Activated CD8-positive, alpha-beta memory T cell treated with anti-CD3 and anti-CD28 coated beads, Interleukin-2, amount 50 U/mL, for 48 hours (primary cell): ENCODE measurements at regions not wholly inside any gene's neighbourhood (a gene's known extent, or its start where the extent isn't known, plus 50 kb on each side); places are given as distances from the start of the nearest gene placed in this dataset.
"Not testable (repeated sequence)": the region's sequence is repeated elsewhere in the genome, so short reads cannot be mapped to it uniquely, and the experiment has no call there.

ENCODE experiments used
- DNase-seq: peaks from one replicate; pipeline ENCODE4 v3.0.0-alpha.2; 2020

DNA sequence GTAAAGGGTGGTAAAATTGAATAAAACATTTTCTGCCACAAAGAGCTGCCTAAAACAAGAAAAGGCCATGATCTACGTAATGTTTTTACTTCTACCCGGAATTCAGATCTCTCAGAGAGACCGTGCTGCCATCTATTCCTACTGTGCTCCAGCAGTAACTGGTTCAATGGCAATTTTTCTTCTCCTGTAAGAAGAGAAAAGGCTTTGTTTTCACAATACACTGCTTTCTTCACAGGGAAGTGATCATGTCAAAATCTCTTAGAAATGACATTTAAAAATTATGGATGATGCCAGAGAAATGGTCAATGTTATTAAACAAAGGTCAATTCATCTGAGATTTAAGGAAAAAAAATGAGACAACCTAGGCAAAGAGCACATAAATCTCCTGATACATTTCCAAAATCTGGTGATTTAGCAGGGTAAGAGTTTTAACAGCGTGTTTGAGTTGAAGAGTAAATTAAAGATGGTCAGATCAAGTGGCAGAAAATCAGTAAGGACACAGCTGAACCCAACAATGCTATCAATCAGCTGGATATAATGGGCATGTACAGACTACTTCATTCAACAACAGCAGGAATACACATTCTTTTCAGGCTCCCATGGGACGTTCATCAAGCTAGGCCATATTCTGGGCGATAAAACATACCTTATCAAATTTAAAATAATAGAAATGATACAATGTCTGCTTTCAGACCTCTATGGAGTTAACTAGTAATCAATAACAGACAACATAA is 523.1 kb downstream of the CHSY3 start:
- DNase-seq, result no peak

DNA sequence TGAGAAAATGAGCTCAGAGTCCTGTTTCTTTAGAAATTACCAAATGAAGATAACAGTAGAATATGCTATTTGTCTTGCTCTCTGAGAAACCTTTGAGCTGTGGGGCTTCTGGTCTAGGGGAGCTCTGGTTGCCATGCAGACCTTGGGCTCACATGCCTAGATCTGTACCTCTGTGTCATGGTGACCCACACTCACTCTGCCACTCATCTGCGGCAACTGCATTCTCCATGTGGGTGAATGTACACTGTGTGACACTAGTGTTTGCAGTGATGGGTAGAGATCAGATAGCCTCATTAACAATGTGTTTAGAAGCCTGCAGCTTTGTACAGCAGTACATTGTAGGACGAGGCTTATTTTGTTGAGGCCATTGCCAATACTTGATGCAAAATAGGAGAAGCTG is 521.2 kb downstream of the CHSY3 start:
- no peak for DNase-seq

DNA sequence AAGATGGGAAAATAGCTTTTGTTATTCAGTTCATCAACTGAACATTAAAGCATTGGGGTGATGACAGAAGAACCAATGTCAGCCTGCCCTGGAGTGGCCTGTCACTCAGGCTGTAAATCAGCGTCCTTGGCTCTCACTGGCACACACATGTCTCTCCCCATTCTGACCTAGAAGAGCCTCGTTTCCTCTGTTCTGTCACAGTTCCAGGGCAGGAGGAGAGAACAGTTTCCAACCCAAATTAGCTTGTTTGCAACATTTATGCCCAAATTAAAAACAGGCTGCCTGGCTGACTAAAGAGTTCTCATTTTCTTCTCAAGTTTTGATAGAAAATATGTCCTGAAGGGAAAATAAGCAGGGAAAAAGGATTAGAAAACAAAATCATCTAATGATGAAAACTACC is 520.1 kb downstream of the CHSY3 start:
- no peak for DNase-seq

DNA sequence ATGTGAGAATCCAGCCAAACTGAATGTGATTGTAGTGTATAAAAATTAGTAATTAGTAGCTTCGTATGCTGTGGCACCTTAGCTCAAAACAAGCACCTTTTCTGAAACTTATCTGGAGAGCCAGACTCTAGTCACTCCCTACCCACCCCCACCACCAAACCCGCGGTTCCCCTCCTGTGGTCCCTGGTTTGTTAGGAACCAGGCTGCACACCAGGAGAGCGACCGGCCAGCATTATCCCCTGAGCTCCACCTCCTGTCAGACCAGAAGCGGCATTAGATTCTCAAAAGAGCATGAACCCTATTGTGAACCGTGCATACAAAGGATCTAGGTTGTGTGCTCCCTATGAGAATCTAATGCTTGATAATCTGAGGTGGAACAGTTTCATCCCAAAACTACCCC is 498.6 kb downstream of the CHSY3 start:
- no peak for DNase-seq

DNA sequence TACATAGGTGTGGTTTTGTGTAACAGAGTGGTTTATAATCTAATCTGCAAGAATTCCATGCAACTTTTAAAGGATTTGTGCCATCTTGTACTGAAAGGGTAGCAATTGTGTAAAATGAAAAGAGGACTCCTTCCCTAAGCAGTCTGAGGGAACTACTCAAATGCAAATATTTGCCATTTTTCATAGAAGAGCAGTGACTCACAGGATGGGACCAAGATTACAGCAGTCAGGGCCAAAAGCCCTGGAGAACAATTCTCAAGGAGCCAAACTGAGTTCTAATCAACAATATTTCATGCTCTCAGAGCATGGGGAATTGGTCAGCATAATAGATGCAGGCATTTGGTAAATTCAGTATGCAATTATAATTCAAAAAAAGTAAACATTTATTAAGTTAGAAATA is 495.8 kb downstream of the CHSY3 start:
- DNase-seq, result no peak

DNA sequence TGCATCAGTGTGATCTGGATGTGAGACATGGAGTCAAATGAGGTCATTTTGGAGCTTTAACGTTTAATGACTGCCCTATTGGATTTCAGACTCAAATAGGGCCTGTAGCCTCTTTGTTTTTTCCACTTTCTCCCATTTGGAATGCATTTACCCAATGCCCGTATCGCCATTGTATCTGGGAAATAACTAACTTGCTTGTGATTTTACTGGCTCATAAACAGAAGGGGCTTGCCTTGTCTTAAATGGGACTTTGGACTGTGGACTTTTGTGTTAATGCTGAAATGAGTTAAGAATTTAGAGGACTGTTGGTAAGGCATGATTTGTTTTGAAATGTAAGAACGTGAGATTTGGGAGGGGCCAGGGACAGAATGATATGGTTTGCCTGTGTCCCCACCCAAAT is 494.6 kb downstream of the CHSY3 start:
- no peak for DNase-seq

DNA sequence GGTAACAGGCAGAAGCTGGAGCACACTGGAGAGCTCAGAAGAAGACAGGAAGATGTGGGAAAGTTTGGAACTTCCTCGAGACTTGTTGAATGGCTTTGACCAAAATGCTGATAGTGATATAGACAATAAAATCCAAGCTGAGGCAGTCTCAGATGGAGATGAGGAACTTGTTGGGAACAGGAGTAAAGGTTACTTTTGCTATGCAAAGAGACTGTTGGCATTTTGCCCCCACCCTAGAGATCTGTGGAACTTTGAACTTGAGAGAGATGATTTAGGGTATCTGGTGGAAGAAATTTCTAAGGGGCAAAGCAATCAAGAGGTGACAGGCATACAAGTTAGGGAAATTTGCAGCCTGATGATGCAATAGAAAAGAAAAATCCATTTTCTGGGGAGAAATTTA is 493.5 kb downstream of the CHSY3 start:
- DNase-seq, result not testable (repeated sequence)

DNA sequence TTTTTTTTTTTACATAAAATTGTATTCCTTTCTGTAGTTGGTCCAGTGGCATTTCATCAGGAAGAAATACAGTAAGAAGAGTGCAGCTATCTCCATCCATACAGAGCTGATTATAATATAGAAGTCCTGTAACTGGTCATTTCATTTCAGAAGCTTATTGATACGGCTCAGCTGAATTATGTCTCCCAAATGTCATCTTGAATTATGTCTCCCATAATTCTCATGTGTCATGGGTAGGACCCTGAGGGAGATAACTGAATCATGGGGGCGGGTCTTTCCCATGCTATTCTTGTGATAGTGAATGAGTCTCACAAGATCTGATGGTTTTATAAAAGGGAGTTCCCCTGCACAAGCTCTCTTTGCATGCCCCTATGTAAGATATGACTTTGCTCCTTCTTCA is 492.9 kb downstream of the CHSY3 start:
- no peak for DNase-seq

DNA sequence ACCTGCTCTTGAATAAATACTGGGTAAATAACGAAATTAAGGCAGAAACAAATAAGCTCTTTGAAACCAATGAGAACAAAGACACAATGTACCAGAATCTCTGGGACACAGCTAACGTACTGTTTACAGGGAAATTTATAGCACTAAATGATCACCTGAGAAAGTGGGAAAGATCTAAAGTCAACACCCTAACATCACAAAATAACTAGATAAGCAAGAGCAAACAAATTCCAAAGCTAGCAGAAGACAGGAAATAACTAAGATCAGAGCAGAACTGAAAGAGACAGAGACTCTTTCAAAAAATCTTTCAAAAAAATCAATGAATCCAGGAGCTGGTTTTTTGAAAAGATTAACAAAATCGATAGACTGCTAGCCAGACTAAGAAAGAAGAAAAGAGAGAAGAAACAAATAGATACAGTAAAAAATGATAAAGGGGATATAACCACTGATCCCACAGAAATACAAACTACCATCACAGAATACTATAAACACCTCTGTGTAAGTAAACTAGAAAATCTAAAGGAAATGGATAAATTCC is 487.5 kb downstream of the CHSY3 start:
- not testable (repeated sequence) for DNase-seq

DNA sequence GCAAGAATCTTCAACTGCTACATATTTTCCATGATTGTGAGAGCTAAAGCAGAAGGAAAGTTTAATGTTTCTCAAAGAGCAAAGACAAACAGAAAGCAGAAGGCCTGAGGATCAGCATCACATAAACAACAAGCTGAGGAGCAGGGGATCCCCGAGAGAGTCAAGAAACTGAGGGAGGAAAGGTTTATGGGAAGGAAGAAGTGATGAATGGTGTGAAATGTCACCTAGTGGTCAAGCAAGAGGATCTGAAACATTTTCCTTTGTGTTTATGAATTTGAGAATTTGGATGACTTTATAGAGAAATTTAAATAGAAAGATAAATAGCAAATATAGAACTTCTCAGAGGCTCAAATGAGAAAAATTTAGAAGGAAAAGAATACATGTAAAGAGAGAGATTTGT is 481.9 kb downstream of the CHSY3 start:
- no peak for DNase-seq

DNA sequence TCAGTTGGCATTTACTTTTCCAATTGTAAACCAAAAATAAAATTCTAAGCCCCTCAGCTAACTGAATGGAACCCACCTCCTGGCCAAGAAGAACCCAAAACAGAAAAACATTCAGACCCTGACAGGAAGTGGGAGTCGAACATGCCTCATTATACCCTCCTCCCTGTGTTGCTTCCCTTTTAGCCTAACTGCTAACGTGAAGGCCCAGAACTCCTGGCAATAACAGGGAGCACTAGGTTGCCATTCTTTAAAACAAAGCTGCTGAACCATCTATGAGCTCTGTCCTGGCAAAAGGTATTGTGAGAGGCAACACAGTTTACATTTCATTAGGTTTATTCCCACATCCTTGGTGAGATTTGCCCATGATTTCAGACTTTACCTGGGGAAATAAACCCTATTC is 481.4 kb downstream of the CHSY3 start:
- no peak for DNase-seq

DNA sequence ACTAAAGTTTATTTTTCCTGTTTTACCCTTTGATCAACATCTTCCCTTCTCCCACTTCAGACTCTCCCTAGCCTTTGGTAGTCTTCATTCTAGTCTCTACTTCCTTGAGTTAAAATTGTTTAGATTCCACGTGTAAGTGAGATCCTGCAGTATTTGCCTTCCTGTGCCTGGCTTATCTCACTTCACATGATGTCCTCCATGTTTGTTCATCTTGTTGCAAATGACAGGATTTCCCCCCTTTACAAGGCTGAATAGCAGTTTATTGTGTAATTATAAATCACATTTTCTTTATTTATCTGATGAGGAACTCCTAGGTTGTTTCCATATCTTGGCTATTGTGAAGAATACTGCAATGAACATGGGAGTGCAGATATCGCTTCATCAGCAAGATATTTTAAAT is 461.7 kb downstream of the CHSY3 start:
- DNase-seq, result no peak

DNA sequence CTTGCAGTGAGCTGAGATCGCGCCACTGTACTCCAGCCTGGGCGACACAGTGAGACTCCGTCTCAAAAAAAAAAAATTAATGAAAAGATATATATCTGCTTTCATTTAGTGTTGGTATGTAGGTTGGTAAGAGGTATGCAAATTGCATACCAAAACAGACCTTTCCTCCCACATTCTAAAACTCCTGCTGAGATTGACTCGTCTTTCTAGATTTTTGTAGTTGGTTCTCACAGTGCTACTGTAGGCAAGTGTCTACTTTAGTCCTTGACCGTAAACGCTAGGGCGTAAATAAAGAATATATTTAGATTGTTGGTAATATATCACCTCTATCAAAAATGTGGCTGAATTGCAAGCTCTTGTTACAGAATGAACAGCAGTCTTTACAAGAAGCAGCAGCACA is 445.9 kb downstream of the CHSY3 start:
- DNase-seq, result no peak

DNA sequence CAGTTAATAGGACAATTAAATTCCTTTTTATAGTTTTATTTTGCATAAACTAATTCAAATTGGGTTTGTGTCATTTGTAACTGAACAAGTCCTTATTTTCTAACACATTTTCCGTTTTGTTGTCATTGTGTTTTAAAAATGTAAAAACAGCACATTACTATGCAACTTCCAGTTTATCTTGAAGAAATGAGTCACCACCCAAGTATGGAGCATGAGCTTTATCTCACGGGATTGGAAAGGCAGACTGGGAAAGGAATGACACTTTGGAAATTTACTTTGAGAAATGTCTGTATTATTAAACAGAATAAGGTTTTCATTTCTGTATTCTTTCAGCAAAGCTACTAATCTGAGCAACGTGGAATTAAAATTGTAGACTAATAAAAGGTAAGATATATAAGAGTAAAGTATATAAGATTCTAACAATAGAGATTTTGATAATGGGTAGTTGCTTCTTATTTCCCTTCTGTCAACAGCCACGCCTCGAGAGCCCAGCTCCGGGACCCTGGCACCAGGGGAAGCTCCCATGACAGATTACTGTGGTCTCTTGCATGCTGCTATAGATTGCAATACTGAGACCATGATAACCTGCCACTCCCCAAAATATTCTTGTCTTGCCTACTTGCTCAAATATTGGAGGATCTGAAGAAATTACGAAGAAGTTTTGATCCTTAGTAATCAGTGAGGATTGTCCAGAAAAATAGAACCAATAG is 433.1 kb downstream of the CHSY3 start:
- no peak for DNase-seq

DNA sequence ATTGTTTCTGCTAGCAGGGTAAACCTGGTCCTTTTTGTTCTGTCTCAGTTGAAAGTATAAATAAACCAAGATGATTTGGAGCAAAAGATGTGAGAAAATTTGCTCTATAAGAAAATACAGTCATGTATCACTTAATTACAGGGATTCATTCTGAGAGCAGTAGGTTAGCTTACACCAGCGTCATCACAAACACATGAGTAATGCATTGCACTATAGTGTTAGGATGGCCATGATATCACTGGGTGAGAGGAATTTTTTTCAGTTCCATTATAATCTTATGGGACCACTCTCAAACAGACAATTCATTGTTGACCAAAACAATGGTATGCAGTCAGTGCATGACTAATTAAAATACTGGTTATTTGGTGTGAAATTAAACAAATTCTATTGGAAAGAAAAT is 430.9 kb downstream of the CHSY3 start:
- DNase-seq, result no peak

DNA sequence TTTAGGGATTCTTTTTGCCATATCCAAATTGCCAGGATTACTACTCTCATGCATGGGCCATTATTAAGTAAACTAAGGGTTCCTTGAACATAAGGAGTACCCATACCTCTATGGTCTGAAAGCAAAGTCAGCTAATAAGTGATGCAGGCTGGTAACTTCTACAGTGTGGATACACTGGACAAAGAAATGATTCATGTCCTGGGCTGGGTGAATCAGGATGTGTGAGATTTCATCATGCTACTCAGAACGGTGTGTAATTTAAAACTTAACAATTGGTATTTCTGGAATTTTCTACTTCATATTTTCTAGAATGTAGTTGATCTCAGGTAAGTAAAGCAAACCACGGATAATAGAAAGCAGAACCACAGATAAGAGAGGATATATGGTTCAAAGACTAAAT is 428.8 kb downstream of the CHSY3 start:
- DNase-seq, result no peak

DNA sequence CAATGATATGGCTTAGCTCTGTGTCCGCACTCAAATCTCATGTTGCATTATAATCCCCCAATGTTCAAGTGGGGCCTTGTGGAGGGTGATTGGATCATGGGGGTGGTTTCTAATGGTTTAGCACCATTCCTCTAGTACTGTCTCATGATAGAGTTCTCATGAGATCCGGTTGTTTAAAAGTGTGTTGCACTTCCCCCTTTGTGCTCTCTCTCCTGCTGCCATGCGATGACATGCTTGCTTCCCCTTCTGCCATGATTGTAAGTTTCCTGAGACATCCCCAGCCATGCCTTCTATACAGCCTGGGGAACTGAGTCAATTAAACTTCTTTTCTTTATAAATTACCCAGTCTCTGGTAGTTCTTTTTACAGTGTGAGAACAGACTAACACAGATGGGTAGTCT is 427.1 kb downstream of the CHSY3 start:
- no peak for DNase-seq

DNA sequence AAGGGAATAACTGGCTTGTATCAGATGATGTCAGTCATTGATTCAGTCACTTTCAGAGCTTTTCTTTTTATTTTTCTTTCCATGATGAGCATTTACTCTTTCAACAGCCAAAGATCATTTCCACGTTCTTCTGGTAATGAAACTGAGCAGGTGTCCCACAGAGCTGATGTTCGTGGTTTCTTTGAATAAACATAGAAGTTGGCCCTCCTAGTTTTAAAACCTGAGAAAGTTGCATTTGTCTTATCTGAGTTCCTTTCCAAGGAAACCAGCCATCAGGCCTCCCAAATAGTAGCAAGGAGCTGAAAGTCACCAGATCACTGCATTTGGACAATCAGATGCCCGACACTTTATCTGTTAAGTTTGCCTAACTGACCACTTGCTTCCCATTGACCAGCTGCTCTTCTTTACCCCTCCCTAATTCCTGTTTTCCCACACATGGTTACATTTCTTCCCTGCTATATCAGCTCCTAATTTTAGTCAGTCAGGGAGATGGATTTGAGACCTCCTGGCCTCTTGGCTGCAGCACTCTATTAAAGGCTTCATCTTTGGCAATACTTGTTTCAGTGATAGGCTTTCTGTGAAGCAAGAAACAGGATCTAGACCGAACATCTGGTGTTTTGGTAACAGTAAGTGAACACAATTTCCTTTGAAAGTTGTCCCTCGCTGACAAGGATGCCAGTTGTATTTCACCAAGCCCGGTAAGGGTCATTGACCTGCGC is 420.8 kb downstream of the CHSY3 start:
- DNase-seq, result no peak

DNA sequence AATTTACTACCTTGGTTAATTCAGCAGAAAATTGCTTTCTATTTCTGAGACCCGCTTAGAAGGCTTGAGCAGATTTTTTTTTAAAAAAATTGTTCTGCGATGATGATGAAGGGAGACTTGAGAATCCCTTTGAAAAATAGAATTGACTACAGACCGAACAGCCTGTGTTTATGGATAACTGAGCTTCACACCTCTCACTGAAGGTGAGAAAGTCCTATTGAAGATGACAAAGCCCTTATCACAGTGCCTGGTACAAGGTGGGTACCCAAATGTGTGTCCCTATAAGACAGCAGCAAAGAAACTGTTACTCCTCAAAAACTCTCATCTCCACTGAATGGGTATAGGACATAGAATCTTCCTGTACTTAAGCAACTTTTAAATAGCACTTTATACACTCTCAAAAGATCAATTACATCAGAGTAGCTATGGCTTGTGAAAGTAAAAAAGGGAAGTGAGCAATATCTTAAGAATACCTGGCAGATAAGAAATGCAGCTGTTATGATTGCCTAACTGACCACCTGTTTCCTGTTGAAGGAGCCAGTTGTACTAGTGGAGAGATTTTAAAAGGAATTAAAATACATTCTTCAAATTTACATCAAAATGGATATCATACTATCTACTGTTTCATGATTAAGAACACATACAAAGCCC is 419.7 kb downstream of the CHSY3 start:
- no peak for DNase-seq

DNA sequence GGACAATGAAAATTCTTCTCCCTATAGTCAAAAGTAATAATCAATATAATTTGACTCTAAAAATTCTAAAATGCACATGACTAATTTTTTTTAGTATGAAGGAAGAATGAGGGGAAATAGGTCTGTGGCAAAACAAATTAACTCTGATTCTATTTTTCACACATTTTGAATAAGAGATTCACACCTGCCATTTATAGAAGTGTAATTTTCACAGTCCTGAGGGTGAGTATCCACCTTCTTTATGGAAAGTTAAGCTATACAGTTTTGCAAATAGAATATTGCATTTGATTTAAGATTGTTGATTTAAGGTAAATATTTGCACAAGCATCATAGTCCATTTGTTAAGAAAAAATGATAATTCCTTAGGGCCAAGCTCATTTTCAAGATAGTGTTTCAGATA is 417.7 kb downstream of the CHSY3 start:
- DNase-seq, result no peak

DNA sequence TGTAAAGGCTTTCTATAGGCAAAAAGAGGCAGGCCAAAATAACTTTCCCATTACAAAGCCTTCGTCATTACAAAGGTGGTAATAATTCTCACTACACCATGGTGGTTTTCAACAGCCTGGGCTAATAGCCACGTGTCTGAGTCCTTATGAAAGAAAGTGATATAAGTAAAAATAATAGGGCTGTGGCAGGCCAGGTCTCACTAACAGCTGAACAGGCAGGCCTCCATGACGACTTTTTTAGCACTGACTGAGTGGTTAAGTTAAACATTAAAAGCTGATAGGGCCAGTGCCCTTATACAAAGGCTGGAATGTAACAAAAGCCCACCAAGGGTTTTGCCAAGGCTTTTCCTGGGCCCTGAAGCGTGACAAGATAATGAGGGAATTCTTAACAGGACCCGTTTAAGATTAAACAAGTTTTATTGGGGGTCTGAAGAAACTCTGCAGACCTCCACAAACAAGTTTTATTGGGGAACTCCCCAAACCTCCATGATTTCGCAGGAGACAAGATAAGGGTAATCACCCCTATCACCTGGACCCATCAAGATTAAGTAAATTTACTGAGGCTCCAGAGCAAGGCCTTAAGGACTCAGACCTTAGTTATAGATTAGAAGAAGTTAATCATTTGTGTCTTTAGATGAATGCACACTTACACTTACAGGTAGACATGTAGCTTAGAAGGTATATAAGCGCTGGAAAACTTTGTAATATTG is 412.9 kb downstream of the CHSY3 start:
- no peak for DNase-seq

DNA sequence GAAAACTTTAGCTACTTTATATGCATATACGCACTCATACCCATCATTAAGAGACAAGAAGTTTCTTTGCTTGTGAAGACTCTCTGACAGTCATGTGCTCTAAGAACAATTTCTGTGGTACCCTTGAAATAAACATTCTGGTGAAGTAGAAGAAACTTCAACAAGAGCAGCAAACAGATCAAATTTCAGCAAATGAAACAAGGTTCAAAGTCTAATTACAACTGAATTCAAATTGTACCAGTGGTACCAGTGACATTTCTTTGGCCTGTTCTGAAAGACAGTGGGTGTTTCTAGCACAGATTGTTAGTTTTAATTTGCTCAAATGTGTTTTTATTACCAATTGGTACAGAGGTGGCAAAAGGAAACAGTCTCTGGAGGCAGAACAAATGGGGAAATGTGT is 391.0 kb downstream of the CHSY3 start:
- no peak for DNase-seq

DNA sequence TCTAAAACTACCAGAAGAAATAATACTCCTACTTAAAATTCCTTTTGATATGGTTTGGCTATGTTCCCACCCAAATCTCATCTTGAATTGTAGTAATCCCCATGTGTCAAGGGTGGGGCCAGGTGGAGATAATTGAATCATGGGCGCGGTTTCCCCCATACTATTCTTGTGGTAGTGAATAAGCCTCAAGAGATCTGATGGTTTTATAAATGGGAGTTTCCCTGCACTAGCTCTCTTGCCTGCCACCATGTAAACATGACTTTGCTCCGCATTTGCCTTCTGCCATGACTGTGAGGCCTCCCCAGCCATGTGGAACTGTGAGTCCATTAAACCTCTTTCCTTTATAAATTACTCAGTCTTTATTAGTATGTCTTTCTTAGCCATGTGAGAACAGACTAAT is 390.5 kb downstream of the CHSY3 start:
- DNase-seq, result not testable (repeated sequence)
